HepG2 (cell line): ENCODE measurements at regions not wholly inside any gene's neighbourhood (a gene's known extent, or its start where the extent isn't known, plus 50 kb on each side); places are given as distances from the start of the nearest gene placed in this dataset.

ENCODE experiments used
- EHMT2 ChIP-seq: fragments of 200-600 bp; sonication (generic); IDR thresholded peaks from 2 replicates; pipeline ENCODE4 v1.7.0; 2017; ENCODE audit warnings: antibody characterized with exemption, low read depth, low read length, borderline replicate concordance
- FOXA3 ChIP-seq: IDR thresholded peaks from 2 replicates; pipeline ENCODE4 v1.6.1; 2016; ENCODE audit warnings: missing genetic modification reagents, missing compliant biosample characterization
- GMEB1 ChIP-seq: sonication (generic); formaldehyde crosslinking; IDR thresholded peaks from 2 replicates; pipeline ENCODE4 v1.5.1; 2020; ENCODE audit warnings: missing genetic modification reagents, mild to moderate bottlenecking, borderline replicate concordance
- MTA3 ChIP-seq: sonication (generic); formaldehyde crosslinking; IDR thresholded peaks from 2 replicates; pipeline ENCODE4 v1.4.0; 2020; ENCODE audit warnings: missing genetic modification reagents
- POLR2AphosphoS2 ChIP-seq: IDR thresholded peaks from 2 replicates; pipeline ENCODE4 v1.6.1; 2011; ENCODE audit warnings: low read depth, low read length, improper control_type of control experiment
- SAFB2 ChIP-seq: sonication (generic); formaldehyde crosslinking; IDR thresholded peaks from 2 replicates; pipeline ENCODE4 v1.5.1; 2020; ENCODE audit warnings: missing genetic modification reagents, low read depth, mild to moderate bottlenecking, borderline replicate concordance
- ZBTB14 ChIP-seq: sonication (generic); formaldehyde crosslinking; IDR thresholded peaks from 2 replicates; pipeline ENCODE4 v1.4.0; 2020; ENCODE audit warnings: missing genetic modification reagents
- TF ChIP-seq, protein P1 (sequence below): sonication (generic); formaldehyde crosslinking; IDR thresholded peaks from 2 replicates; pipeline ENCODE4 v1.8.0; 2022; ENCODE audit warnings: missing genetic modification reagents, low read depth, mild to moderate bottlenecking, borderline replicate concordance
- TF ChIP-seq, protein P2 (sequence below): sonication (generic); formaldehyde crosslinking; IDR thresholded peaks from 2 replicates; pipeline ENCODE4 v1.4.0; 2020; ENCODE audit warnings: missing genetic modification reagents
- TF ChIP-seq, protein P3 (sequence below): sonication (generic); formaldehyde crosslinking; IDR thresholded peaks from 2 replicates; pipeline ENCODE4 v1.8.1; 2023; ENCODE audit warnings: mild to moderate bottlenecking, missing genetic modification reagents
- TF ChIP-seq, protein P4 (sequence below): sonication (generic); formaldehyde crosslinking; IDR thresholded peaks from 2 replicates; pipeline ENCODE4 v1.4.0; 2020; ENCODE audit warnings: missing genetic modification reagents, borderline replicate concordance

- TF ChIP-seq ZBTB14 (CRISPR knock-in tag): no peak
- peak; percentile 89; the same call in 1 of the 2 replicates for TF ChIP-seq POLR2AphosphoS2
- TF ChIP-seq, protein P1, sequence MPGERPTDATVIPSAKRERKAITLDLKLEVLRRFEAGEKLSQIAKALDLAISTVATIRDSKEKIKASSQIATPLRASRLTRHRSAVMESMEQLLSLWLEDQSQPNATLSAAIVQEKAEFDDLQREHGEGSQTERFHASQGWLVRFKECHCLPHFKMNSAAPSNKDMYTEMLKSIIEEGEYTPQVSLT (CRISPR knock-in tag): no peak
- TF ChIP-seq, protein P2, sequence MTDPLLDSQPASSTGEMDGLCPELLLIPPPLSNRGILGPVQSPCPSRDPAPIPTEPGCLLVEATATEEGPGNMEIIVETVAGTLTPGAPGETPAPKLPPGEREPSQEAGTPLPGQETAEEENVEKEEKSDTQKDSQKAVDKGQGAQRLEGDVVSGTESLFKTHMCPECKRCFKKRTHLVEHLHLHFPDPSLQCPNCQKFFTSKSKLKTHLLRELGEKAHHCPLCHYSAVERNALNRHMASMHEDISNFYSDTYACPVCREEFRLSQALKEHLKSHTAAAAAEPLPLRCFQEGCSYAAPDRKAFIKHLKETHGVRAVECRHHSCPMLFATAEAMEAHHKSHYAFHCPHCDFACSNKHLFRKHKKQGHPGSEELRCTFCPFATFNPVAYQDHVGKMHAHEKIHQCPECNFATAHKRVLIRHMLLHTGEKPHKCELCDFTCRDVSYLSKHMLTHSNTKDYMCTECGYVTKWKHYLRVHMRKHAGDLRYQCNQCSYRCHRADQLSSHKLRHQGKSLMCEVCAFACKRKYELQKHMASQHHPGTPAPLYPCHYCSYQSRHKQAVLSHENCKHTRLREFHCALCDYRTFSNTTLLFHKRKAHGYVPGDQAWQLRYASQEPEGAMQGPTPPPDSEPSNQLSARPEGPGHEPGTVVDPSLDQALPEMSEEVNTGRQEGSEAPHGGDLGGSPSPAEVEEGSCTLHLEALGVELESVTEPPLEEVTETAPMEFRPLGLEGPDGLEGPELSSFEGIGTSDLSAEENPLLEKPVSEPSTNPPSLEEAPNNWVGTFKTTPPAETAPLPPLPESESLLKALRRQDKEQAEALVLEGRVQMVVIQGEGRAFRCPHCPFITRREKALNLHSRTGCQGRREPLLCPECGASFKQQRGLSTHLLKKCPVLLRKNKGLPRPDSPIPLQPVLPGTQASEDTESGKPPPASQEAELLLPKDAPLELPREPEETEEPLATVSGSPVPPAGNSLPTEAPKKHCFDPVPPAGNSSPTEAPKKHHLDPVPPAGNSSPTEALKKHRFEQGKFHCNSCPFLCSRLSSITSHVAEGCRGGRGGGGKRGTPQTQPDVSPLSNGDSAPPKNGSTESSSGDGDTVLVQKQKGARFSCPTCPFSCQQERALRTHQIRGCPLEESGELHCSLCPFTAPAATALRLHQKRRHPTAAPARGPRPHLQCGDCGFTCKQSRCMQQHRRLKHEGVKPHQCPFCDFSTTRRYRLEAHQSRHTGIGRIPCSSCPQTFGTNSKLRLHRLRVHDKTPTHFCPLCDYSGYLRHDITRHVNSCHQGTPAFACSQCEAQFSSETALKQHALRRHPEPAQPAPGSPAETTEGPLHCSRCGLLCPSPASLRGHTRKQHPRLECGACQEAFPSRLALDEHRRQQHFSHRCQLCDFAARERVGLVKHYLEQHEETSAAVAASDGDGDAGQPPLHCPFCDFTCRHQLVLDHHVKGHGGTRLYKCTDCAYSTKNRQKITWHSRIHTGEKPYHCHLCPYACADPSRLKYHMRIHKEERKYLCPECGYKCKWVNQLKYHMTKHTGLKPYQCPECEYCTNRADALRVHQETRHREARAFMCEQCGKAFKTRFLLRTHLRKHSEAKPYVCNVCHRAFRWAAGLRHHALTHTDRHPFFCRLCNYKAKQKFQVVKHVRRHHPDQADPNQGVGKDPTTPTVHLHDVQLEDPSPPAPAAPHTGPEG: no peak
- TF ChIP-seq GMEB1 (CRISPR knock-in tag): peak; percentile 61
- peak; percentile 47; the same call in 1 of the 2 replicates for TF ChIP-seq SAFB2
- TF ChIP-seq FOXA3 (CRISPR knock-in tag): peak; percentile 44
- TF ChIP-seq, protein P3, sequence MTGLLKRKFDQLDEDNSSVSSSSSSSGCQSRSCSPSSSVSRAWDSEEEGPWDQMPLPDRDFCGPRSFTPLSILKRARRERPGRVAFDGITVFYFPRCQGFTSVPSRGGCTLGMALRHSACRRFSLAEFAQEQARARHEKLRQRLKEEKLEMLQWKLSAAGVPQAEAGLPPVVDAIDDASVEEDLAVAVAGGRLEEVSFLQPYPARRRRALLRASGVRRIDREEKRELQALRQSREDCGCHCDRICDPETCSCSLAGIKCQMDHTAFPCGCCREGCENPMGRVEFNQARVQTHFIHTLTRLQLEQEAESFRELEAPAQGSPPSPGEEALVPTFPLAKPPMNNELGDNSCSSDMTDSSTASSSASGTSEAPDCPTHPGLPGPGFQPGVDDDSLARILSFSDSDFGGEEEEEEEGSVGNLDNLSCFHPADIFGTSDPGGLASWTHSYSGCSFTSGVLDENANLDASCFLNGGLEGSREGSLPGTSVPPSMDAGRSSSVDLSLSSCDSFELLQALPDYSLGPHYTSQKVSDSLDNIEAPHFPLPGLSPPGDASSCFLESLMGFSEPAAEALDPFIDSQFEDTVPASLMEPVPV (CRISPR knock-in tag): peak; percentile 71; the same call in 1 of the 2 replicates
- TF ChIP-seq MTA3 (CRISPR knock-in tag): no peak
- no peak for TF ChIP-seq EHMT2
- TF ChIP-seq, protein P4, sequence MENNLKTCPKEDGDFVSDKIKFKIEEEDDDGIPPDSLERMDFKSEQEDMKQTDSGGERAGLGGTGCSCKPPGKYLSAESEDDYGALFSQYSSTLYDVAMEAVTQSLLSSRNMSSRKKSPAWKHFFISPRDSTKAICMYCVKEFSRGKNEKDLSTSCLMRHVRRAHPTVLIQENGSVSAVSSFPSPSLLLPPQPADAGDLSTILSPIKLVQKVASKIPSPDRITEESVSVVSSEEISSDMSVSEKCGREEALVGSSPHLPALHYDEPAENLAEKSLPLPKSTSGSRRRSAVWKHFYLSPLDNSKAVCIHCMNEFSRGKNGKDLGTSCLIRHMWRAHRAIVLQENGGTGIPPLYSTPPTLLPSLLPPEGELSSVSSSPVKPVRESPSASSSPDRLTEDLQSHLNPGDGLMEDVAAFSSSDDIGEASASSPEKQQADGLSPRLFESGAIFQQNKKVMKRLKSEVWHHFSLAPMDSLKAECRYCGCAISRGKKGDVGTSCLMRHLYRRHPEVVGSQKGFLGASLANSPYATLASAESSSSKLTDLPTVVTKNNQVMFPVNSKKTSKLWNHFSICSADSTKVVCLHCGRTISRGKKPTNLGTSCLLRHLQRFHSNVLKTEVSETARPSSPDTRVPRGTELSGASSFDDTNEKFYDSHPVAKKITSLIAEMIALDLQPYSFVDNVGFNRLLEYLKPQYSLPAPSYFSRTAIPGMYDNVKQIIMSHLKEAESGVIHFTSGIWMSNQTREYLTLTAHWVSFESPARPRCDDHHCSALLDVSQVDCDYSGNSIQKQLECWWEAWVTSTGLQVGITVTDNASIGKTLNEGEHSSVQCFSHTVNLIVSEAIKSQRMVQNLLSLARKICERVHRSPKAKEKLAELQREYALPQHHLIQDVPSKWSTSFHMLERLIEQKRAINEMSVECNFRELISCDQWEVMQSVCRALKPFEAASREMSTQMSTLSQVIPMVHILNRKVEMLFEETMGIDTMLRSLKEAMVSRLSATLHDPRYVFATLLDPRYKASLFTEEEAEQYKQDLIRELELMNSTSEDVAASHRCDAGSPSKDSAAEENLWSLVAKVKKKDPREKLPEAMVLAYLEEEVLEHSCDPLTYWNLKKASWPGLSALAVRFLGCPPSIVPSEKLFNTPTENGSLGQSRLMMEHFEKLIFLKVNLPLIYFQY (CRISPR knock-in tag): peak; percentile 70; the same call in 1 of the 2 replicates
These were observed 110.8 kb upstream of the OTOS start (continued) for GRCh38 chr2:240250985-240251847.
